K562 (cell line): ENCODE measurements at regions not wholly inside any gene's neighbourhood (a gene's known extent, or its start where the extent isn't known, plus 50 kb on each side); places are given as distances from the start of the nearest gene placed in this dataset.

ENCODE experiments used
- ATAC-seq: fragments of 200-7000 bp; cut with Tn5 transposase; 3 replicates; pipeline ENCODE4 v1.9.1; 2020; ENCODE audit warnings: moderate library complexity
- BruUV-seq: library from RNA; stranded (reverse); fragments of 400-500 nt; replicated peaks from 2 replicates; lab custom pipeline; 2021; lab: Mats Ljungman, UMichigan
- CTCF ChIA-PET: fragments of 300-600 bp; formaldehyde crosslinking; extraction: SDS; loops from one replicate; lab custom pipeline; 2021; ENCODE audit warnings: low intra/inter-chr PET ratio; lab: Yijun Ruan, JAX
- POLR2A ChIA-PET: fragments of 300-600, 350-650 bp; sonication (Branson Sonifier 250); formaldehyde crosslinking; extraction: SDS; loops from one replicate; lab custom pipeline; 2021; ENCODE audit warnings: antibody characterized with exemption, inconsistent platforms; lab: Yijun Ruan, JAX
- DNase-seq, 4 experiments: peaks; one replicate each; pipeline versions ENCODE4 v3.0.0 to v3.0.0-alpha.2; 2011 to 2018; ENCODE audit warnings: low spot score in 3 of 4, mixed read lengths in 3 of 4; ENCODE audit errors: extremely low read depth in 1 of 4
- FAIRE-seq: peaks from 2 replicates; lab custom pipeline; 2011; peaks lifted over from hg19 to GRCh38; lab: Jason Lieb, UNC
- H2AFZ ChIP-seq: 2 replicates; pipeline ENCODE4 v1.6.0; 2011; ENCODE audit warnings: low read depth, low read length, control low read depth, inconsistent platforms
- H3K27ac ChIP-seq: fragments of 200-600 bp; 3 replicates; pipeline ENCODE4 v1.8.0; 2011; ENCODE audit warnings: low read depth, mild to moderate bottlenecking, control low read depth, inconsistent platforms, low read length, moderate library complexity, mixed read lengths; ENCODE audit errors: extremely low read depth
- H3K27me3 ChIP-seq, 2 experiments: fragments of 300-600 bp in 1 of 2; 2 replicates in 1 of 2; 3 replicates in 1 of 2; pipeline versions ENCODE4 v1.6.0 to v1.8.0; 2011; ENCODE audit warnings: inconsistent platforms in 2 of 2, low read length in 2 of 2, mild to moderate bottlenecking in 1 of 2, mixed read lengths in 1 of 2, moderate library complexity in 1 of 2; ENCODE audit not compliant: control insufficient read depth in 2 of 2, insufficient read depth in 2 of 2
- H3K36me3 ChIP-seq: fragments of 300-600 bp; 3 replicates; pipeline ENCODE4 v1.8.0; 2011; ENCODE audit warnings: mild to moderate bottlenecking, low read length, inconsistent platforms; ENCODE audit not compliant: control insufficient read depth, insufficient read depth
- H3K4me1 ChIP-seq, 2 experiments: fragments of 200-600 bp in 1 of 2; replicated peaks in 1 of 2; 2 replicates in 1 of 2; 3 replicates in 1 of 2; pipeline versions ENCODE4 v1.5.1 to v1.8.0; 2011; ENCODE audit warnings: inconsistent platforms in 2 of 2, low read length in 2 of 2, mild to moderate bottlenecking in 1 of 2, mixed read lengths in 1 of 2, moderate library complexity in 1 of 2; ENCODE audit not compliant: control insufficient read depth in 2 of 2, insufficient read depth in 2 of 2
- H3K4me2 ChIP-seq: 2 replicates; pipeline ENCODE4 v1.6.1; 2011; ENCODE audit warnings: low read length, control low read depth, inconsistent platforms, mixed read lengths; ENCODE audit not compliant: insufficient read depth
- H3K4me3 ChIP-seq: fragments of 200-600 bp; sonication (generic), shearing (Covaris generic); 2 replicates; pipeline ENCODE4 v1.5.1; 2016; ENCODE audit warnings: control low read depth, inconsistent platforms
- H3K79me2 ChIP-seq: fragments of 200-600 bp; 3 replicates; pipeline ENCODE4 v1.8.0; 2011; ENCODE audit warnings: low read length, inconsistent platforms; ENCODE audit not compliant: control insufficient read depth, insufficient read depth
- H3K9ac ChIP-seq, 2 experiments: 2 replicates each; pipeline versions ENCODE4 v1.6.0 to v1.6.1; 2011; ENCODE audit warnings: low read depth in 2 of 2, low read length in 2 of 2, control low read depth in 1 of 2, inconsistent platforms in 1 of 2, mild to moderate bottlenecking in 1 of 2, mixed read lengths in 1 of 2; ENCODE audit not compliant: insufficient read depth in 1 of 2
- H3K9me1 ChIP-seq: one replicate; pipeline ENCODE4 v1.6.0; 2011; ENCODE audit warnings: inconsistent platforms, mild to moderate bottlenecking, low read length, moderate library complexity; ENCODE audit not compliant: control insufficient read depth, insufficient read depth
- H3K9me3 ChIP-seq: replicated peaks from 2 replicates; pipeline ENCODE4 v1.5.1; 2011; ENCODE audit warnings: low read depth, low read length, inconsistent platforms; ENCODE audit not compliant: control insufficient read depth, insufficient read depth
- H4K20me1 ChIP-seq: replicated peaks from 2 replicates; pipeline ENCODE4 v1.6.1; 2011; ENCODE audit warnings: low read length, inconsistent platforms, mixed read lengths; ENCODE audit not compliant: control insufficient read depth, insufficient read depth
- ADNP ChIP-seq: fragments of 200-800 bp; sonication (Bioruptor generic); IDR thresholded peaks from 2 replicates; pipeline ENCODE4 v1.6.1; 2016; ENCODE audit warnings: missing genetic modification characterization, missing compliant biosample characterization
- ARID2 ChIP-seq: fragments of 450-650 bp; IDR thresholded peaks from 2 replicates; pipeline ENCODE4 v1.6.1; 2017; ENCODE audit warnings: antibody characterized with exemption, mild to moderate bottlenecking
- ATF4 ChIP-seq: fragments of 450-650 bp; formaldehyde crosslinking; IDR thresholded peaks from 2 replicates; pipeline ENCODE4 v1.4.0; 2022; ENCODE audit warnings: mild to moderate bottlenecking, moderate library complexity
- CBX5 ChIP-seq: IDR thresholded peaks from 2 replicates; pipeline ENCODE4 v1.6.1; 2014; ENCODE audit warnings: low read depth, borderline replicate concordance
- CEBPG ChIP-seq, 3 experiments: fragments of 200-800 bp in 1 of 3; sonication (Bioruptor generic) in 1 of 3; sonication (generic) in 1 of 3; formaldehyde crosslinking in 1 of 3; IDR thresholded peaks in 2 of 3; conservative IDR thresholded peaks in 1 of 3; 2 replicates each; pipeline versions ENCODE4 v1.6.1 to v1.8.0; 2016 to 2022; ENCODE audit warnings: missing compliant biosample characterization in 2 of 3, missing genetic modification characterization in 2 of 3, mild to moderate bottlenecking in 1 of 3, missing genetic modification reagents in 1 of 3
- DDX20 ChIP-seq: fragments of 450-650 bp; IDR thresholded peaks from 2 replicates; pipeline ENCODE4 v1.6.1; 2016; ENCODE audit warnings: missing genetic modification characterization, low read depth, mild to moderate bottlenecking, missing compliant biosample characterization, moderate library complexity
- E2F5 ChIP-seq: sonication (generic); formaldehyde crosslinking; IDR thresholded peaks from 2 replicates; pipeline ENCODE4 v1.8.0; 2022; ENCODE audit warnings: mild to moderate bottlenecking, missing genetic modification reagents
- FIP1L1 ChIP-seq: fragments of 200-400 bp; formaldehyde crosslinking; IDR thresholded peaks from 2 replicates; pipeline ENCODE4 v1.6.1; 2018; ENCODE audit warnings: mild to moderate bottlenecking, low read depth, low read length; ENCODE audit not compliant: poor library complexity, severe bottlenecking
- FOXJ3 ChIP-seq: sonication (generic); formaldehyde crosslinking; IDR thresholded peaks from 2 replicates; pipeline ENCODE4 v1.4.0; 2020; ENCODE audit warnings: mild to moderate bottlenecking, missing genetic modification reagents
- HMG20A ChIP-seq: fragments of 450-650 bp; formaldehyde crosslinking; conservative IDR thresholded peaks from 2 replicates; pipeline ENCODE4 v1.4.0; 2020; ENCODE audit warnings: mild to moderate bottlenecking, mixed read lengths
- HNRNPUL1 ChIP-seq: fragments of 200-400 bp; formaldehyde crosslinking; IDR thresholded peaks from 2 replicates; pipeline ENCODE4 v1.6.1; 2017; ENCODE audit warnings: low read length
- HSF4 ChIP-seq: fragments of 250-450 bp; sonication (Bioruptor Pico); IDR thresholded peaks from 2 replicates; pipeline ENCODE4 v2.1.2; 2022; ENCODE audit warnings: mild to moderate bottlenecking, moderate library complexity, borderline replicate concordance
- IFI16 ChIP-seq: fragments of 250-450 bp; sonication (Bioruptor Pico); IDR thresholded peaks from 2 replicates; pipeline ENCODE4 v2.1.2; 2022; ENCODE audit warnings: mild to moderate bottlenecking, inconsistent platforms
- NELFE ChIP-seq: IDR thresholded peaks from 2 replicates; pipeline ENCODE4 v1.6.1; 2011; ENCODE audit warnings: mild to moderate bottlenecking; ENCODE audit not compliant: insufficient read depth, insufficient read length
- NFYB ChIP-seq: IDR thresholded peaks from 2 replicates; pipeline ENCODE4 v1.6.1; 2011; ENCODE audit warnings: mild to moderate bottlenecking, moderate library complexity; ENCODE audit not compliant: insufficient read length; ENCODE audit errors: extremely low read depth
- PTBP1 ChIP-seq: fragments of 200-400 bp; formaldehyde crosslinking; IDR thresholded peaks from 2 replicates; pipeline ENCODE4 v1.6.1; 2017; ENCODE audit warnings: low read depth, low read length
- TEAD4 ChIP-seq, 2 experiments: sonication (generic) in 1 of 2; formaldehyde crosslinking in 1 of 2; IDR thresholded peaks; 2 replicates each; pipeline versions ENCODE4 v1.6.1 to v1.8.0; 2012 to 2022; ENCODE audit warnings: borderline replicate concordance in 1 of 2, inconsistent platforms in 1 of 2, low read length in 1 of 2, mild to moderate bottlenecking in 1 of 2, missing genetic modification reagents in 1 of 2
- ZFP91 ChIP-seq: sonication (generic); formaldehyde crosslinking; IDR thresholded peaks from 2 replicates; pipeline ENCODE4 v1.8.0; 2022; ENCODE audit warnings: mild to moderate bottlenecking, missing genetic modification reagents
- ZNF431 ChIP-seq: sonication (generic); formaldehyde crosslinking; IDR thresholded peaks from 2 replicates; pipeline ENCODE4 v1.8.0; 2022; ENCODE audit warnings: mild to moderate bottlenecking, missing genetic modification reagents
- WGBS: fragments of 100-300 bp; shearing (Covaris generic); methylation state at CpG from one replicate; pipeline ENCODE4 v1.1.6; 2016; ENCODE audit warnings: low coverage, mixed read lengths; ENCODE audit not compliant: insufficient coverage; ENCODE audit errors: missing lambda C conversion rate; 5-methylcytosine and 5-hydroxymethylcytosine counted together
- in situ Hi-C: fragments of 300-500 bp; cut with MboI; formaldehyde crosslinking; loops from 4 replicates; pipeline ENCODE4 v1.15.0; 2018; ENCODE audit warnings: inconsistent platforms, mixed read lengths
- intact Hi-C: fragments of 100-400 bp; cut with micrococcal nuclease; formaldehyde crosslinking; loops from 2 replicates; pipeline ENCODE4 v1.14.2; 2022

GRCh38 chr12:14219156-14219555 is 146.3 kb upstream of the ATF7IP start:
- FAIRE-seq = no peak
- CTCF ChIA-PET = no interaction called here
- in situ Hi-C loops = loop anchor here (25.0 kb wide), 1 partner anchor 743 kb away; the partner anchor contains the start of genes ARHGDIB and PDE6H
- TF ChIP-seq PTBP1 (no peak), ADNP (no peak), DDX20 (tag) (no peak), E2F5 (CRISPR knock-in tag) (no peak), FIP1L1 (no peak), CBX5 (no peak), IFI16 (no peak), NFYB (no peak), FOXJ3 (no peak), ZNF431 (CRISPR knock-in tag) (no peak), CEBPG (CRISPR knock-in tag; IDR thresholded peaks at IDR 0.05) (no peak), CEBPG (tag; conservative IDR thresholded peaks at IDR 0.05 in 1 of 2, IDR thresholded peaks at IDR 0.05 in 1 of 2) (no peak), TEAD4 (IDR thresholded peaks at IDR 0.05; ENCODE audit: low read length) (no peak), TEAD4 (CRISPR knock-in tag; IDR thresholded peaks at IDR 0.05; ENCODE audit: borderline replicate concordance) (no peak), ATF4 (CRISPR knock-in tag) (no peak), ZFP91 (CRISPR knock-in tag) (no peak), HMG20A (no peak), ARID2 (no peak), HSF4 (CRISPR knock-in tag) (no peak), HNRNPUL1 (no peak), NELFE (no peak)

More at GRCh38 chr12:14219156-14219555, 146.3 kb upstream of the ATF7IP start:
- no peak overlapping the region for H3K4me2 ChIP-seq
- no peak overlapping the region for H3K4me3 ChIP-seq
- H3K27me3 ChIP-seq = no peaks in the 10 kb centered on the region
- H3K4me1 ChIP-seq = 0 out of 5 replicates have a peak, but pooled peaks cover 0 to 2% of the 10 kb centered on the region in 2 experiments
- no peaks in the 10 kb centered on the region for H3K36me3 ChIP-seq
- no peaks in the 10 kb centered on the region for H3K9me1 ChIP-seq
- H2AFZ ChIP-seq = no peak overlapping the region
- ATAC-seq (no peak), DNase-seq (no peak)
- H3K9me3 ChIP-seq = no peaks in the 10 kb centered on the region; the same call in none of the 2 replicates
- WGBS = 40% methylated on average over 1 of the region's 5 CpGs
- no peaks in the 10 kb centered on the region for H3K79me2 ChIP-seq
- no peak overlapping the region for H3K9ac ChIP-seq
- BruUV-seq = no TSS peak
- POLR2A ChIA-PET = no interaction called here
- H3K27ac ChIP-seq = no peak overlapping the region
- H4K20me1 ChIP-seq = no peaks in the 10 kb centered on the region
- intact Hi-C loops = no loop called here
